Heart right ventricle (tissue), 16 donors: ENCODE measurements at regions not wholly inside any gene's neighbourhood (a gene's known extent, or its start where the extent isn't known, plus 50 kb on each side); places are given as distances from the start of the nearest gene placed in this dataset.

Source experiments
- ATAC-seq, 8 donors: fragments of 200-7000 bp; cut with Tn5 transposase; one replicate each; pipeline ENCODE4 v1.9.1; 2020; ENCODE audit warnings: mild to moderate bottlenecking in 8 of 8, moderate library complexity in 8 of 8, moderate number of reproducible peaks in 1 of 8
- DNase-seq, 2 donors: peaks; one replicate each; pipeline ENCODE4 v3.0.0-alpha.2; 2020
- H3K27ac ChIP-seq, 10 donors: fragments of 200-600 bp; sonication (generic) in 2 of 10; one replicate each; pipeline versions ENCODE4 v1.5.0 to v1.8.0; 2020 to 2022; ENCODE audit warnings: mild to moderate bottlenecking in 3 of 10
- H3K27me3 ChIP-seq, 7 donors: fragments of 200-600 bp; one replicate each; pipeline ENCODE4 v1.8.0; 2021 to 2022; ENCODE audit warnings: mild to moderate bottlenecking in 2 of 7
- H3K36me3 ChIP-seq, 9 donors: fragments of 200-600 bp; sonication (generic) in 1 of 9; one replicate each; pipeline versions ENCODE4 v1.5.0 to v1.8.0; 2020 to 2022; ENCODE audit warnings: mild to moderate bottlenecking in 2 of 9
- H3K4me1 ChIP-seq, 9 donors: fragments of 200-600 bp; sonication (generic) in 1 of 9; one replicate each; pipeline versions ENCODE4 v1.5.0 to v1.8.0; 2020 to 2022; ENCODE audit warnings: mild to moderate bottlenecking in 4 of 9
- H3K4me3 ChIP-seq, 10 donors: fragments of 200-600 bp; sonication (generic) in 2 of 10; one replicate each; pipeline versions ENCODE4 v1.5.0 to v1.8.0; 2020 to 2022; ENCODE audit warnings: mild to moderate bottlenecking in 7 of 10, moderate library complexity in 2 of 10
- H3K9me3 ChIP-seq, 11 donors: fragments of 200-600 bp in 10 of 11; sonication (generic) in 2 of 11; one replicate each; pipeline versions ENCODE4 v1.5.0 to v1.8.0; 2013 to 2022; ENCODE audit warnings: mild to moderate bottlenecking in 2 of 11, control low read depth in 1 of 11, moderate library complexity in 1 of 11
- CTCF ChIP-seq, 9 donors: fragments of 200-600 bp; sonication (generic) in 2 of 9; IDR thresholded peaks; one replicate each; pipeline versions ENCODE4 v1.5.0 to v1.8.0; 2021 to 2022; ENCODE audit warnings: antibody characterized with exemption in 9 of 9, mild to moderate bottlenecking in 5 of 9, moderate library complexity in 1 of 9
- WGBS, 2 donors: extraction: QIAGEN DNeasy Blood & Tissue Kit; methylation state at CpG; one replicate each; pipeline ENCODE4 v1.1.7; 2013; ENCODE audit warnings: inconsistent platforms in 1 of 2; 5-methylcytosine and 5-hydroxymethylcytosine counted together
- intact Hi-C, 10 donors: fragments of 100-400 bp; cut with DNase I; formaldehyde crosslinking; loops; one replicate each; pipeline versions ENCODE4 v1.11.1 to v1.14.2; 2022
- donor health status: Arrhythmogenic right ventricular cardiomyopathy.
- donor health status: ischemic (EF 13 %, LVEDD 7.1; RV severe dilation, severe dysfunction).
- donor health status: healthy with polysubstance abuse.
- donor health status: DM: no; HTN: yes; CAD: no.
- donor health status: DM: no; HTN: no; CAD: no.
- donor health status: ischemic (EF 25% LVEDD 6.9; RV normal size, moderate dysfunction).
- donor health status: ischemic (EF 25% LVEDD 5.7; RV mildly dilated, moderate dysfunction).
- donor health status: healthy.
- donor health status: DM: yes; HTN: yes; CAD: no.
- donor health status: Ischemic cardiomyopathy.
- donor health status: ischemic (EF 35%, LVEDD 5.7; RV mildly dilated, moderate dysfunction).
- donor health status: nonischemic (EF 11% LVEDD 7.7; RV severe dilation, severe dysfunction).
- donor health status: DM: yes; HTN: yes; CAD: no.
- donor health status: PGD.
- donor health status: ischemic (EF 29% LVEDD 5.4; RV normal size, mild dysfunction).
- donor health status: nonischemic (EF 23%, LVEDD 6.1; RV moderate dilation, normal function).

- Histone ChIP-seq H3K36me3 (no peaks in the 10 kb centered on the region), H3K9me3 (peaks cover 0 to 29% (median 9%) of the 10 kb centered on the region in 11 donors), H3K4me3 (no peak overlapping the region), H3K27me3 (no peaks in the 10 kb centered on the region), H3K27ac (no peak overlapping the region), H3K4me1 (no peaks in the 10 kb centered on the region)
- intact Hi-C loops = no loop called here
- no peak for TF ChIP-seq CTCF (IDR thresholded peaks at IDR 0.05)
- DNase-seq (no peak), ATAC-seq (peak in 5 of 8 donors; percentile 26 to 64 (median 57))
- 53 to 67% methylated on average over 3 of the region's 3 CpGs for WGBS, 2 donors
Observed at GRCh38 chr7:41861642-41862041, 158.8 kb upstream of the INHBA start.

- intact Hi-C loops = no loop called here
- no peaks in the 10 kb centered on the region for H3K36me3 ChIP-seq
- no peaks in the 10 kb centered on the region for H3K4me1 ChIP-seq
- 61 to 92% methylated on average over 2 of the region's 2 CpGs for WGBS, 2 donors
- ATAC-seq = no peak
- no peak overlapping the region for H3K4me3 ChIP-seq
- H3K27me3 ChIP-seq = no peaks in the 10 kb centered on the region
- no peak for TF ChIP-seq CTCF (IDR thresholded peaks at IDR 0.05)
- no peak overlapping the region for H3K27ac ChIP-seq
- no peaks in the 10 kb centered on the region for H3K9me3 ChIP-seq
- no peak for DNase-seq
Observed at GRCh38 chr7:41858201-41858600, 155.3 kb upstream of the INHBA start.

GRCh38 chr7:41855798-41856197, 152.9 kb upstream of the INHBA start:
- no peaks in the 10 kb centered on the region for H3K4me1 ChIP-seq
- H3K36me3 ChIP-seq = no peaks in the 10 kb centered on the region
- H3K9me3 ChIP-seq = peaks cover 0 to under 1% (median 0%) of the 10 kb centered on the region in 11 donors
- ATAC-seq = no peak
- no peak for DNase-seq
- WGBS, 2 donors = 90 to 94% methylated on average over 1 of the region's 1 CpG
- TF ChIP-seq CTCF (IDR thresholded peaks at IDR 0.05) = no peak
- H3K27ac ChIP-seq = no peak overlapping the region
- no peak overlapping the region for H3K4me3 ChIP-seq
- H3K27me3 ChIP-seq = no peaks in the 10 kb centered on the region
- intact Hi-C loops = no loop called here

- Histone ChIP-seq H3K4me1 (no peaks in the 10 kb centered on the region), H3K27ac (no peak overlapping the region), H3K9me3 (peaks cover 0 to 25% (median 0%) of the 10 kb centered on the region in 11 donors), H3K4me3 (no peak overlapping the region), H3K36me3 (no peaks in the 10 kb centered on the region), H3K27me3 (no peaks in the 10 kb centered on the region)
- intact Hi-C loops = no loop called here
- ATAC-seq (no peak), DNase-seq (no peak)
- WGBS, 2 donors = 94 to 96% methylated on average over 4 of the region's 4 CpGs
- TF ChIP-seq CTCF (IDR thresholded peaks at IDR 0.05) = no peak
Observed at GRCh38 chr7:41847606-41848005, 144.7 kb upstream of the INHBA start.
